ENCODE measurements at regions not wholly inside any gene's neighbourhood (a gene's known extent, or its start where the extent isn't known, plus 50 kb on each side); places are given as distances from the start of the nearest gene placed in this dataset.
A peak's percentile ranks its signal among the peaks of the same experiment; 100 is the strongest.
"Not testable (repeated sequence)": the region's sequence is repeated elsewhere in the genome, so short reads cannot be mapped to it uniquely, and the experiment has no call there.

- DNase-seq: no peak
These were observed 123.7 kb upstream of the ATP2B2 start for GRCh38 chr3:10628891-10629670.

DNA sequence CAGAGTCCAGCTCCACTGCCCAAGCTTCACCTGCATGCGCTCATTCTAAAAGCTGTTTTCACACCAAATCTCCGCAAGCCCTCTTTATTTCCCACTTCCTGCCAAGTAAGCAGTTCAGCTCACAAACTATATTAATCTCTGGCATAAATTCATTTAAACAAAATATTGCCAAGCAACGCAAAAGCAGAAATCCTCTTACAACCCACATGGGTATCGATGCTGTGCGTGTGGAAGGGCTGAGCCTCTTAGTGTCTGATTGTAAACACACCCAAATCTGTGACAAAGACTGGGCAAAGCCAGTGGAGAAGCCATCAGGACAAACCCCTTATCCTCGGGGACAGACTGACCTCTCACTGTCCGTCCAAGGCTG is 124.3 kb upstream of the ATP2B2 start:
- DNase-seq: no peak

GRCh38 chr3:10631224-10631623 is 125.8 kb upstream of the ATP2B2 start:
- DNase-seq: no peak

- DNase-seq: no peak
These were observed 126.7 kb upstream of the ATP2B2 start for GRCh38 chr3:10632125-10632524.

DNA sequence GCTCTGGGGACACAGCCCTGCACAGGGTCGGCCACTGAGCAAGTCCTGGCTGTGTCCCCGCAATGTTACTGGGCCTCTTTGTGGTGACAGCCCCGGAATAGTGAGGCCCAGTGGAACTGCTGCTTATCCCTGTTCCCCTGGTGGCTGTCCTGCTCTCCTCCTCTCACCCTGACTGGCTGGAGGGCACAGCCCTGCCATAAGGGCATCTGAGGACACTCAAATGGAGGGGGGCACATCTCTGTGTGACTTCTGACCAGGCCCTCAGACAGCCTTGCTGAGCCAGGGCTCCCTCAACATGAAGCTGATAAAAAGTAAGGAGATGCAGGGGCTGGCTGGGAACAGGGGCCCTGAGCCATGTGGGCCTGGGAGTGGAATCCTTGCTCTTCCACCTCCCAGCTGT is 127.4 kb upstream of the ATP2B2 start:
- no peak for DNase-seq

- DNase-seq: no peak
These were observed 130.2 kb upstream of the ATP2B2 start for GRCh38 chr3:10635446-10636076.

GRCh38 chr3:10637342-10637741 is 132.0 kb upstream of the ATP2B2 start:
- no peak for DNase-seq

GRCh38 chr3:10638466-10638865 is 133.1 kb upstream of the ATP2B2 start:
- DNase-seq: no peak

DNA sequence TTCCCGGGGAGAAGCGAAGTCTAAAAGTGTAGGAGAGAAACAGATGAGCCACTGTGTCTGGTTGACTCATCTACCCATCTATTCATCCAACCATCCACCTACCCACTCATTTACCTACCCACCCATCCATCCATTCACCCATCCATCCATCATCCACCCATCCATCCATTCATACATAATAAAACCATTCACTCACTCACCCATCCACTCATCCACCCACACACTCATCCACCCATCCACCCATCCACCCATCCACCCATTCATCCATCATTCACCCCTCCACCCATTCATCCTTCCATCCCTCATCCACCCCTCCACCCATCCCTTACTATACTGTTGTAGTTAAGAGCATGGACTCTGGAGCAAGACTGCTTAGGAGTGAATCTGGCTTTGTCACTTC is 136.4 kb upstream of the ATP2B2 start:
- no peak for DNase-seq

DNA sequence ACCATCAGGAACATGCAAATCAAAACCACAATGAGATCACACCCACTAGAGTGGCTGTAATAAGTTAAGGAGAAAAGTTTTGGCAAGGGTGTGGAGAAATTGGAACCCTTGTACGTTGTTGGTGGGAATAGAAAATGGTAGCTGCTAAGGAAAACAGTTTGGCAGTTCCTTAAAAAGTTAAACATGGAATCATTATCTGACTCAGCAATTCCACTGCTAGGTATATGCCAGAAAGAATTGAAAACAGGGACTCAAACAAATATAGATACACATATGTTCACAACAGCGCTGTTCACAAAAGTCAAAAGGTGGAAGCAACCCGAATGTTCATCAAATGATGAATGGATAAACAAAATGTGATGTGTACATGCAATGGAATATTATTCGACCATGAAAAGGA is 138.8 kb upstream of the ATP2B2 start:
- no peak for DNase-seq

- no peak for DNase-seq
These were observed 140.4 kb upstream of the ATP2B2 start for GRCh38 chr3:10645800-10646199.

GRCh38 chr3:10646531-10647335 is 141.3 kb upstream of the ATP2B2 start:
- DNase-seq: no peak

DNA sequence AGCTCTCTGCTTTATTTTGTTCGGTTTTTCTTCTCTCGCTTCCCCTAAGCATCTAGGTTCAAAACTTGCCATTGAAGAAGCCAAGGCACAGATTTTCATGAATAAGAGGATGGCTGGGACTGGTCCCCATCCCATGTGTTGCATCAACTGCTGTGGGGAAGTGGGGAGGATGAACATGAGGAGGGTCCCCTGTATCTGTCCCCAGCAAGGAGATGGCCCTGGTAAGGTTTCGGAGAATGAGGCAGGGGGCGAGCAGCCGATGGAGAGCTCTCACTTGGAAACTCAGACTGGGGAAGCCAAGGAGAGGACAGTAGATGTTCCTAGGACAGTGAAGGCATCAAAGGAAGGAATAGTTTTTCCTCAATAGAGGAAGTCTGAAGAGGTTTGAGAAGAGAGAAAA is 142.0 kb upstream of the ATP2B2 start:
- no peak for DNase-seq

GRCh38 chr3:10648181-10648580 is 142.8 kb upstream of the ATP2B2 start:
- DNase-seq: no peak

DNA sequence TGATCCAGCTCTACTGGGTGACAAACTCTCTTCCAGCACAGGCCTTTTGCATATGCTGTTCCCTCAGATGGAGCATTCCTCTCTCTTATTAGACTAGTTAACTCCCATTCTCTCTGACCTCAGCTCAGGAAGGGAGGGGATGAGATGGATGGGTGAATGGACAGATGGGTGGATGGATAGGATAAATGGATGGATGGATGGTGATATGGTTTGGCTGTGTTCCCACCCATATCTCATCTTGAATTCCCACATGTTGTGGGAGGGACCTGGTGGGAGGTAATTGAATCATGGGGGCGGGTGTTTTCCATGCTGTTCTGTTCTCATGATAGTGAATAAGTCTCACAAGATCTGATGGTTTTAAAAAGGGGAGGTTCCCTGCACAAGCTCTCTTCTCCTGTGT is 144.1 kb upstream of the ATP2B2 start:
- not testable (repeated sequence) for DNase-seq

DNA sequence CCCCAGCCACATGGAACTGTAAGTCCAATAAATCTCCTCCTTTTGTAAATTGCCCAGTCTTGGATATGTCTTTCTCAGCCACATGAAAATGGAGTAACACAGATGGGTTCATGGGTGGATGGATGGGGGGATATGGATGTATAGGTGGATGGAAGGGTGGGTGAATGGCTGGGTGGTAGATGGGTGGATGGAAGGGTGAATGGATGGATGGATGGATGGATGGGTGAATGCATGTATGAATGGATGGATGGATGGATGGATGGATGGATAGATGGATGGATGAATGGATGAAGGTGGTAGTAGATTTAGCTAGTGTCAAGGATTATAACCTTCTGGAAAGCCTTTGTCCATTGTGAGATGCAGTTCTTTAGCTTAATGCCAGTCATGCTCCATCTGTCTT is 146.1 kb upstream of the ATP2B2 start:
- DNase-seq: no peak

- no peak for DNase-seq
These were observed 147.9 kb upstream of the ATP2B2 start for GRCh38 chr3:10653241-10653640.

GRCh38 chr3:10653866-10654611 is 148.7 kb upstream of the ATP2B2 start:
- DNase-seq: no peak

DNA sequence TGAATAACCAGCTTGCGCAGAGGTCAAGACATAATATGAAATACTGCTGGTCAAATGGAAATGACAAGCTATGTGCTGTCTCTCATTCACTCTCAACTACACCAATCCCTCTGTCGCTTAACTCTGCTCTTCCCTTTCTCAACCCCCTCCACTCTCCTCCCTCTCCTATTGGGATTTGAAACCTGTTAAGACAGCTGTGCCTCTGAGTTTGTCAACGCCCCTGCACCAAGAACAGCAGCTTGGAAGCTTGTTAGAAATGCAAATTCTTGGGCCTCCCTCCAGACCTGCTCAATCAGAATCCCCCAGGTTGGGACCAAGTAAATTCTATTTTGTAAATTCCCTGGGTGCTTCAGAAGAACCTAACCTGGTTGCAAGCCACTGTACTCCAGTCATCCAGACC is 149.7 kb upstream of the ATP2B2 start:
- no peak for DNase-seq

DNA sequence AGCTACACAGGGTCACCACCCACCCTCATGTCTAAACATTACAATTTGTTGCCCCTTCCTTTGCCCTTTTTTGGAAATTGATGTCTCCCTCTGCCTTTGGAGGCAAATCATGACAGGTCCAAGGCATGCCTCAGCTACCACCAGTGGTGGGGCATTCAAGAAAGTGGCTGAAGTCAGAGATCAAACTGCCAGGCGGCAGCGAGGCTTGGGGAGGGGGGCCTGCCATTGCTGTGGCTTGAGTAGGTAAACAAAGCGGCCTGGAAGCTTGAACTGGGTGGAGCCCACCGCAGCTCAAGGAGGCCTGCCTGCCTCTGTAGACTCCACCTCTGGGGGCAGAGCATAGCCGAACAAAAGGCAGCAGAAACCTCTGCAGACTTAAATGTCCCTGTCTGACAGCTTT is 152.0 kb upstream of the ATP2B2 start:
- DNase-seq: not testable (repeated sequence)

DNA sequence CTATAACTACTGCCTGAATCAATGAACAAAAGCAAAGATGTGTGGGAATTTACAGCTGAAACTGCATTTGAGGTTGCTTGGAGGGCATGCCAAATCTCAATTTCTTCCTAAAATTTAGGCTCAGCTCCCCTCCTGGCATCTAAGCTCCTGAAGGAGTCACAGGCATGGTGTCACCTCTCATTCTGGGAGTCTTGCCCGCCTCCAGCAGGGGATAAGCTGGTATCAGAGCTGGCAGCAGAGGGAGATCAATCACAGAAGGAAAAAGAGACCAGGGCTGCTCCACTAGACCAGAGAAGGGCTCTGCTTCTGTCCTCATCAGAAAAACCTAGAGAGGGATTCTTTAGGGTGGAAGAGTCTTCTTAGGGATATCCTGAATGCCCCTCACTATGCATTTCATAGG is 150.4 kb upstream of the SLC6A11 start:
- DNase-seq: no peak

DNA sequence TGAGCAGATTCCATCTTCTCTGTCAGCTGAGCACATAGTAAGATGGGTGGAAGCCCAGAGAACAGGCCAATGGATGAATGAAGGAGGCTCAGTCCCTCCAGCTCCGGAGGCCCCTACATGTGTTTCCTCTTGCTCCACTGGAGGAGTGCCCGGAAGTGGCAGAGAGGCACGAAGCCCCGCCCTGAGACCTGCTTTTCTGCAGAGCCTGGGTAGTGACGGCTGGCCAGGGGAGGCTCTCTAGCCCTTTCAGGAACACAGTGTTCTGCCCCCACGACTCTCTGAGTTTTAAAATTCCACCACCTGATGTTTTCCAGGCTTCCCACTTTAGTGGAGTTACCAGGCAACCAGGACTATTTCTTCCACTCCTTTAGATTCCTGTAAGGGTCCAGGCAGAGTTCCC is 149.4 kb upstream of the SLC6A11 start:
- DNase-seq: peak in 1 of 5 experiments; percentile 34

DNA sequence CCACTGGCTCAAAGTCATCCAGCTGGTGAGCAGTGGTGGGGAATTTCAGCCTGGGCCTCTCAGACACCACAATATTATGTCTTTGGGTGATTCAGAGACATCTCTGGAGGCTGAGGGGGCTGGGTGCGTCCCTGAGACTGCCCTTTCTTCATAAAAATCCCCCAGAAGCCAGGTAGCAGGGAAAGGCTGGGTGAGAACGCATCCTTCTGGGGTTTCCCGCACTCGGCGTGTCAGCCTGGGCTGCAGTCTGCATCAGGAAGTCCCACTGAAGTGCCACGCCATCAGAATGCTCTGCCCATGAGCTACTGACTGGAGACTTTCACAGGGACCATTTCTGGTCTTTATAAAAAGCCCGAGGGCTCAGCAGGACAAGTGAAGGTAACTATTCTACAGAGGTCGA is 148.8 kb upstream of the SLC6A11 start:
- DNase-seq: no peak
